ENCODE measurements at regions not wholly inside any gene's neighbourhood (a gene's known extent, or its start where the extent isn't known, plus 50 kb on each side); places are given as distances from the start of the nearest gene placed in this dataset.

DNA sequence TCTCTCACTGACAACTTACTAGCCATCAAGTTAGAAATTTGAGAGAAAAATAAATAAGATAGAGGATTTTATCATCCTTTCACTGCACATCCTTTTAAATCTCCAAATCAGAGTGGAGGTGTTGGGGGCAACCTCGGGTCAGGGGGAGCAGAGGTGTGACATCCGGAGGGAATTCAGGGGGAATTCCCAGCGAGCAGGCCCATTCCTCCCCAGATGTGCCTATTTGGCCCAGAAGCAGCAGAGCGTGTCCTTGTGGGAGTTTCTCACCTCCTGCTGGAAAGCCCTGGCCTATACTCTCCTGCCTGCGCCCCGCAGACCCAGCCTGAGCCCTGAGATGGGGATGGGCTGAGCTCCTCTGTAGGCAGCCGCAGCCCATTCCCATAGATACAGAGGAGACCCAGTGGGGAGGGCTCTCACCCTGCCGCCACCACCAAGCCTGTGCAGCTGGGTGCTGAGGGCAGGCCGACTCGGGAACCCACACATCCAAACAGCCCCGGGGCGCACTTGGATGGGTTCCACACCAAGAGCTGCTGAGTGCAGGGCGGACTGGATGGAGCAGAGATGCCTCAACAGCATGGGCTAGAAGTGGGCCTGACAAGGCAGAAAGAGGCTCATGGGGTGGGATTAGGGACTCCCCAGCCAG, 124.5 kb downstream of the CXCL12 start:
- H3K9me3 ChIP-seq (ENCODE audit: severe bottlenecking), result peaks cover 2% of the 10 kb centered on the region
- ATAC-seq (ENCODE audit: low read depth), result no peak
- H3K27me3 ChIP-seq (ENCODE audit: insufficient read depth, poor library complexity, severe bottlenecking), result no peaks in the 10 kb centered on the region
- H3K4me1 ChIP-seq (ENCODE audit: insufficient read depth, poor library complexity, severe bottlenecking), result no peaks in the 10 kb centered on the region
- H3K27ac ChIP-seq (ENCODE audit: poor library complexity, severe bottlenecking), result no peak overlapping the region
- DNase-seq (ENCODE audit: low spot score), result no peak
- no peaks in the 10 kb centered on the region for H3K36me3 ChIP-seq (ENCODE audit: low read depth)
- TF ChIP-seq, protein P1, sequence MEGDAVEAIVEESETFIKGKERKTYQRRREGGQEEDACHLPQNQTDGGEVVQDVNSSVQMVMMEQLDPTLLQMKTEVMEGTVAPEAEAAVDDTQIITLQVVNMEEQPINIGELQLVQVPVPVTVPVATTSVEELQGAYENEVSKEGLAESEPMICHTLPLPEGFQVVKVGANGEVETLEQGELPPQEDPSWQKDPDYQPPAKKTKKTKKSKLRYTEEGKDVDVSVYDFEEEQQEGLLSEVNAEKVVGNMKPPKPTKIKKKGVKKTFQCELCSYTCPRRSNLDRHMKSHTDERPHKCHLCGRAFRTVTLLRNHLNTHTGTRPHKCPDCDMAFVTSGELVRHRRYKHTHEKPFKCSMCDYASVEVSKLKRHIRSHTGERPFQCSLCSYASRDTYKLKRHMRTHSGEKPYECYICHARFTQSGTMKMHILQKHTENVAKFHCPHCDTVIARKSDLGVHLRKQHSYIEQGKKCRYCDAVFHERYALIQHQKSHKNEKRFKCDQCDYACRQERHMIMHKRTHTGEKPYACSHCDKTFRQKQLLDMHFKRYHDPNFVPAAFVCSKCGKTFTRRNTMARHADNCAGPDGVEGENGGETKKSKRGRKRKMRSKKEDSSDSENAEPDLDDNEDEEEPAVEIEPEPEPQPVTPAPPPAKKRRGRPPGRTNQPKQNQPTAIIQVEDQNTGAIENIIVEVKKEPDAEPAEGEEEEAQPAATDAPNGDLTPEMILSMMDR (IDR thresholded peaks at IDR 0.05; ENCODE audit: poor library complexity, severe bottlenecking), result no peak
- no peak overlapping the region for H3K4me3 ChIP-seq (ENCODE audit: severe bottlenecking)

DNA sequence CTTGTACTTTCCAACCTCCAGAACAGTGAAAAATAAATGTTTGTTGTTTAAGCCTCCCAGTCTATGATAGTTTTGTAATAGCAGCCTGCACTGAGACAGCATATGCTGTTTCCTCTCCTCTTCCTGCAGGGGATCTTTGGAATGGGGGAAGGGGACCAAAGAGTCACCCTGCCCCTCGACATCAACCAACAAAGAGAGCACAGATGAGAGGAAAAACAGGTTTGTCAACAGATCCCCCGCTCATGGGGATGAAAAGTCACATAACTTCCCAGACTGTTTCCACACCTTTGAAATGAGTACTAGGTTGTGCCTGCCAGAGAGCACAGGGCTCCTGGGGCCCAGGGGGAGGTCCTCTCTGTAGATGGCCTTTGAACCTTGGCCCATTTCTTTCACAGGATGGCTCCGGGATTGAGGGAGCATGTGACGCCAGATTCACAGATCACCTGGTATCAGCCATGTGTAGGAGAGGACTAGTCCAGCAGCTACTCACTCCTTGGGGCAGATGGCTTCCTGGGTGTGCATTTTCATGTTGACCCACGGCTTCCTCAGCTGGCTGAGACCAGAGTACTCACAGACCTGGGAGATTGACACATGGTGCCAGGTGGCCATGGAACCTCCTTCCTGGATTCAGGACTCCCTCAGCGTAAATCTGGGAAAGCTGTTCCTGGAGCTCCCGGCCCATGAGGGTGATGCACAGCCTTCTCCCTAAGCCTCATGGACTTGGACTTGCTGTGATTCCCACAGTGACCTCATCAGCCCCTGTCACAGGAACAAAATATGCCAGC, 125.6 kb downstream of the CXCL12 start:
- TF ChIP-seq, protein P1 (IDR thresholded peaks at IDR 0.05; ENCODE audit: poor library complexity, severe bottlenecking), result no peak
- peaks cover 2% of the 10 kb centered on the region for H3K4me1 ChIP-seq (ENCODE audit: insufficient read depth, poor library complexity, severe bottlenecking)
- no peak for ATAC-seq (ENCODE audit: low read depth)

DNA sequence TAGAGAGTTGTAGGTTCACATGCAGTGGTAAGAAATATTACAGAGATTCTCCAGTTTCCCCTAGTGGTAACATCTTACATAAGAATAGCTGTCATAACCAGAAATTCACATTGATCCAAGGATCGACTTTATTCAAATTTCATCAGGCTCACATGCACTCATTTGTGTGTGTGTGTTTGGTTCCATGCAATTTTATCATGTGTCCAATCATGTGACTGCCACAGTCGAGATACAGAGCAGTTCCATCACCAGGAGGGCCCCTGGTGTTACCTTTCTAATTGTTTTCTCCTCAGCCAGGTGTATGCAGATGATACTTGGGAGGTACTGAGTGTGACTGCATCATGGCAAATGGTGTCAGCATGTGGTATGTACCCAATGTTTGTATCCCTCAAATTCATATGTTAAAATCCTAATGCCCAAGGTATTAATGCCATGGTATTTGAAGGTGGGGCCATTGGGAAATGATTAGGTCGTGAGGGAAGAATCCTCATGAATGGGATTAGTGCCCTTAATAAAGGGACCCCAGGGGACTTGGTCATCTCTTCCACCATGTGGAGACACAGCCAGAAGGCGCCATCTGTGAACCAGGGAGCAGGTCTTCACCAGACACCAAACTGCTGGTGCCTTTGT, 126.3 kb downstream of the CXCL12 start:
- Histone ChIP-seq H3K9me3 (ENCODE audit: severe bottlenecking) (peaks cover 2% of the 10 kb centered on the region), H3K27ac (ENCODE audit: poor library complexity, severe bottlenecking) (no peak overlapping the region), H3K36me3 (ENCODE audit: low read depth) (no peaks in the 10 kb centered on the region), H3K4me3 (ENCODE audit: severe bottlenecking) (no peak overlapping the region), H3K4me1 (ENCODE audit: insufficient read depth, poor library complexity, severe bottlenecking) (peaks cover 2% of the 10 kb centered on the region), H3K27me3 (ENCODE audit: insufficient read depth, poor library complexity, severe bottlenecking) (no peaks in the 10 kb centered on the region)
- ATAC-seq (ENCODE audit: low read depth) (no peak), DNase-seq (ENCODE audit: low spot score) (no peak)
- TF ChIP-seq, protein P1 (IDR thresholded peaks at IDR 0.05; ENCODE audit: poor library complexity, severe bottlenecking), result no peak

More for the DNA sequence above, 125.6 kb downstream of the CXCL12 start:
- Histone ChIP-seq H3K4me3 (ENCODE audit: severe bottlenecking) (no peak overlapping the region), H3K9me3 (ENCODE audit: severe bottlenecking) (peaks cover 2% of the 10 kb centered on the region), H3K27me3 (ENCODE audit: insufficient read depth, poor library complexity, severe bottlenecking) (no peaks in the 10 kb centered on the region), H3K27ac (ENCODE audit: poor library complexity, severe bottlenecking) (no peak overlapping the region), H3K36me3 (ENCODE audit: low read depth) (no peaks in the 10 kb centered on the region)
- DNase-seq (ENCODE audit: low spot score), result no peak

DNA sequence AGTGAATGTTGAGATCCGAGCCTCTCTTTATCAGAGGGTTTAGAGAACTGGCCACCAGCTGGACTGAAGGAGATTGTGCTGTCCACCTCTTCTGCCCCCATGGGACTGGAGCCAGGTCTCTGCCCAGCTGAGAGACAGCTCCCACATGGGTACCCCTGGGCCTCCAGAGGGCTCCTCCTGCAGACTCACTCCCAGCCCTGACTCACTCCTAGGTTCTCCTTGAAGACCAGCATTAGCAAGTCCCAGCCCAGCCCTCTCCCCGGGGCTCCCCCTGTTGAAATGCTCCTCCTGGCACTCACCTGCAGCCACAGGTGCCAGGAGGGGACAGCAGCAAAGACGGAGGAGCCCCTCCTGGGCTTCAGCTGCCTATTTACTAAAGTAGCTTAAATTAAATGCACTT, 126.9 kb downstream of the CXCL12 start:
- Histone ChIP-seq H3K27me3 (ENCODE audit: insufficient read depth, poor library complexity, severe bottlenecking) (no peaks in the 10 kb centered on the region), H3K4me3 (ENCODE audit: severe bottlenecking) (no peak overlapping the region), H3K36me3 (ENCODE audit: low read depth) (no peaks in the 10 kb centered on the region), H3K4me1 (ENCODE audit: insufficient read depth, poor library complexity, severe bottlenecking) (peaks cover 2% of the 10 kb centered on the region), H3K27ac (ENCODE audit: poor library complexity, severe bottlenecking) (no peak overlapping the region), H3K9me3 (ENCODE audit: severe bottlenecking) (peaks cover 2% of the 10 kb centered on the region)
- ATAC-seq (ENCODE audit: low read depth) (no peak), DNase-seq (ENCODE audit: low spot score) (no peak)
- TF ChIP-seq, protein P1 (IDR thresholded peaks at IDR 0.05; ENCODE audit: poor library complexity, severe bottlenecking), result no peak

Data from RWPE2 (cell line).